ENCODE measurements at regions not wholly inside any gene's neighbourhood (a gene's known extent, or its start where the extent isn't known, plus 50 kb on each side); places are given as distances from the start of the nearest gene placed in this dataset.
"Not testable (repeated sequence)": the region's sequence is repeated elsewhere in the genome, so short reads cannot be mapped to it uniquely, and the experiment has no call there.

DNA sequence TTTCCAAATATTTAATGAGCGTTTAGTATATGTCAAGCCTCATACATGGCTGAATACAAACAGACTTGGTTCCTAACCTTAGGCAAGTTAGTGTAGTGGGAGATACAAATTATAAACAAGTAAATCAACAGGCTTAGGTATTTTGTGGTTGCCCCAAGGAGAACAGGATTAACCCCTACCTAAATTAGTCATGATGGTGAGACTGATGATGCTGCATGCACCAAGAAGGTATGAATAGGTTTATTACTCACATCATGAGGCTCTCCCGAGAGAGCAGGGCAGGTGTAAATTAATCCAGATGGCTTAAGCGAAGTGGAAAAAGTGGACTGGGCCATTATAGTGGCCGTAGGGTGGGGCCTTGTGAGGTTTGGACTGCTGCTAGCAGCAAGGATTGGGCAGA is 118.1 kb upstream of the GCFC2 start:
- no peaks in the 10 kb centered on the region for H3K4me1 Mint-ChIP-seq

DNA sequence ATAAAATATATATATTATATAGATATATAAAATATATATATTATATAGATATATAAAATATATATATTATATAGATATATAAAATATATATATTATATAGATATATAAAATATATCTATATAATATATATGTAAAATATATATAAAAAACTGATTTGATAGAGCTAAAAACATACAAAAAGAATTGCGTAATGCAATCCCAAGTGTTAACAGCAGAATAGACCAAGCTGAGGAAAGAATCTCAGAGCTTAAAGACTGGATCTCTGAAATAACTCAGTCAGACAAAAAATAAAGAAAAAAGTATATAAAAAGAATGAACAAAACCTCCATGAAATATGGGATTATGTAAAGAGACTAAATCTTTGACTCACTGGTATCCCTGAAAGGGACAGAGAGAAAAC is 112.8 kb upstream of the GCFC2 start:
- not testable (repeated sequence) for H3K4me1 Mint-ChIP-seq; H3K9me3 Mint-ChIP-seq; H3K36me3 Mint-ChIP-seq; H3K27ac Mint-ChIP-seq; DNase-seq (ENCODE audit: low spot score in 2 of 2); H3K27me3 Mint-ChIP-seq; H3K4me3 Mint-ChIP-seq; ATAC-seq (ENCODE audit: low read depth)

More for the DNA sequence above, 118.1 kb upstream of the GCFC2 start:
- H3K9me3 Mint-ChIP-seq: peaks cover 8% of the 10 kb centered on the region
- no peak overlapping the region for H3K27ac Mint-ChIP-seq
- H3K4me3 Mint-ChIP-seq: no peak overlapping the region
- ATAC-seq (ENCODE audit: low read depth) (no peak), DNase-seq (ENCODE audit: low spot score in 2 of 2) (no peak)
- H3K27me3 Mint-ChIP-seq: no peaks in the 10 kb centered on the region
- H3K36me3 Mint-ChIP-seq: no peaks in the 10 kb centered on the region

GRCh38 chr2:75822336-75822735 is 111.6 kb upstream of the GCFC2 start:
- H3K4me3 Mint-ChIP-seq: no peak overlapping the region
- no peak for ATAC-seq (ENCODE audit: low read depth)
- no peaks in the 10 kb centered on the region for H3K4me1 Mint-ChIP-seq
- peaks cover 2% of the 10 kb centered on the region for H3K27me3 Mint-ChIP-seq
- no peak overlapping the region for H3K27ac Mint-ChIP-seq
- H3K9me3 Mint-ChIP-seq: peaks cover 8% of the 10 kb centered on the region
- no peak for DNase-seq (ENCODE audit: low spot score in 2 of 2)
- no peaks in the 10 kb centered on the region for H3K36me3 Mint-ChIP-seq

DNA sequence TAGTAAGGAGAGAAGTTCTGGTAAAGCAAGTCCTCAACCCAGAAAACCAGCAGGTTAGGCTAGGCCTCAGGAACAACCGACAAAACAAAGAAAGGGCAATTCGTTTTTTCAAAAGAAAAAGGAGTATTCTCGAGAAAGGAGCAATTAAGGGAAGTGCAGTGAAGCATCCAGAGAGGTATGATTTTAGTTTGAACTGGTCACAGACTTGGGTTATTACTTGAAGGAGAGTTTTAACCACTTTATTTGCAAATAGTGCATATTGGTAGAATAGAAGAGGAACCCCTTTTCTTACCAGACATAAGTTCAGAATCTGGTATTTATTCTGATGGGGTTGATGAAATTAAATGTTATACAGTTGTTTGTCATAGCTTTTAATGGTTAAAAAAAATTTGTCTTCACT is 110.0 kb upstream of the GCFC2 start:
- ATAC-seq (ENCODE audit: low read depth) (no peak), DNase-seq (ENCODE audit: low spot score in 2 of 2) (no peak)
- no peaks in the 10 kb centered on the region for H3K36me3 Mint-ChIP-seq
- peaks cover 2% of the 10 kb centered on the region for H3K27me3 Mint-ChIP-seq
- H3K9me3 Mint-ChIP-seq: peaks cover 6% of the 10 kb centered on the region
- H3K4me3 Mint-ChIP-seq: no peak overlapping the region
- no peaks in the 10 kb centered on the region for H3K4me1 Mint-ChIP-seq
- no peak overlapping the region for H3K27ac Mint-ChIP-seq

GRCh38 chr2:75810611-75811330 is 100.1 kb upstream of the GCFC2 start:
- Mint-ChIP-seq H3K36me3 (no peaks in the 10 kb centered on the region), H3K27ac (no peak overlapping the region), H3K4me1 (no peaks in the 10 kb centered on the region), H3K9me3 (peaks cover 1% of the 10 kb centered on the region), H3K4me3 (no peak overlapping the region), H3K27me3 (peaks cover 4% of the 10 kb centered on the region)
- DNase-seq (ENCODE audit: low spot score in 2 of 2) (no peak), ATAC-seq (ENCODE audit: low read depth) (no peak)

- H3K27ac Mint-ChIP-seq: no peak overlapping the region
- no peaks in the 10 kb centered on the region for H3K4me1 Mint-ChIP-seq
- no peak for DNase-seq (ENCODE audit: low spot score in 2 of 2)
- peaks cover 1% of the 10 kb centered on the region for H3K9me3 Mint-ChIP-seq
- H3K36me3 Mint-ChIP-seq: no peaks in the 10 kb centered on the region
- no peak overlapping the region for H3K4me3 Mint-ChIP-seq
- no peak for ATAC-seq (ENCODE audit: low read depth)
- peaks cover 4% of the 10 kb centered on the region for H3K27me3 Mint-ChIP-seq
Measured at GRCh38 chr2:75808793-75809535, 98.2 kb upstream of the GCFC2 start.

GRCh38 chr2:75807992-75808391 is 97.3 kb upstream of the GCFC2 start:
- Mint-ChIP-seq H3K27ac (no peak overlapping the region), H3K9me3 (peaks cover 1% of the 10 kb centered on the region), H3K27me3 (peaks cover 5% of the 10 kb centered on the region), H3K4me3 (no peak overlapping the region), H3K4me1 (no peaks in the 10 kb centered on the region), H3K36me3 (no peaks in the 10 kb centered on the region)
- ATAC-seq (ENCODE audit: low read depth) (no peak), DNase-seq (ENCODE audit: low spot score in 2 of 2) (no peak)

GRCh38 chr2:75801234-75801982 is 90.7 kb upstream of the GCFC2 start:
- Mint-ChIP-seq H3K36me3 (no peaks in the 10 kb centered on the region), H3K27ac (no peak overlapping the region), H3K9me3 (no peaks in the 10 kb centered on the region), H3K4me1 (no peaks in the 10 kb centered on the region), H3K27me3 (peaks cover 4% of the 10 kb centered on the region), H3K4me3 (no peak overlapping the region)
- DNase-seq (ENCODE audit: low spot score in 2 of 2) (no peak), ATAC-seq (ENCODE audit: low read depth) (no peak)

DNA sequence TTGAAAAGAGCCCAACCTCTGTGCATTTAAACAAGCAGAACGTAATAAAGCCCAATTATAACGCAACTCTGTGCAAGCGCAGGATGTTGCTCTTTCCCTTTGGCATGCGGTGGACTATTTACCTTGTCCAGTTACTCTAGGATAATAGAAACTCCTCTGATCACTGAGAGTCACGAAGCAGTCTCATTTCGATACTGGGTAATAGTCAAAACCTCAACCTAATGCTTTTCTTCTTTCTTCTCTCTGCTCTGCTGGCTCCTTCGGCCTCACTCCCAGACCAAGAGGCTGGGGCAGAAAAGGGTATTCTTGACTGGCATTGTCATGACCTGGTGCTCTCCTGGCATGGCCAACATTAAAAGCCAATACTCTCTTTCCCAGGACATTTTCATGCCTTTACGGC is 89.7 kb upstream of the GCFC2 start:
- H3K4me1 Mint-ChIP-seq: no peaks in the 10 kb centered on the region
- no peak overlapping the region for H3K27ac Mint-ChIP-seq
- H3K36me3 Mint-ChIP-seq: no peaks in the 10 kb centered on the region
- no peaks in the 10 kb centered on the region for H3K9me3 Mint-ChIP-seq
- peaks cover 4% of the 10 kb centered on the region for H3K27me3 Mint-ChIP-seq
- no peak for ATAC-seq (ENCODE audit: low read depth)
- no peak overlapping the region for H3K4me3 Mint-ChIP-seq
- no peak for DNase-seq (ENCODE audit: low spot score in 2 of 2)

DNA sequence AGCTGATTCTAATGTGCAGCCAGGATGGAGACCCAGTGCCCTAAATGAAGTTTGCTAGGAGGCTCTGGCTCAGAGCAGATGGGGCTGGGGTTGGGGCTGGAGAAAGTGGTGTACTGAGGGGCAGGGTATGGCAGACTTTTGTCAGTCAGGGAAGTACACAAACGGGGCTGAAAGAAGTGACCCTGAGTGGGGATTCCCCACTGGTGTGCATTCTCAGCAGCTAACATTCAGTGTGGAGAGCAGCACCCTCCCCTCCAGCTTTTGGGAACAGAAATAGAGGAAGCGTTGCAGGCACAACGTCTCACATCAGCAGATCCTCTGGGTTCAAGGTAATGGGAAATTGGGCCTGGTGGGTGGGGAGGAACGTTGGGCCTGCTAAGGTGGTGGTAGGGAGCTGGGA is 89.1 kb upstream of the GCFC2 start:
- Mint-ChIP-seq H3K9me3 (no peaks in the 10 kb centered on the region), H3K4me3 (no peak overlapping the region), H3K27ac (no peak overlapping the region), H3K36me3 (no peaks in the 10 kb centered on the region), H3K27me3 (peaks cover 4% of the 10 kb centered on the region), H3K4me1 (no peaks in the 10 kb centered on the region)
- DNase-seq (ENCODE audit: low spot score in 2 of 2) (no peak), ATAC-seq (ENCODE audit: low read depth) (no peak)

- peaks cover 3% of the 10 kb centered on the region for H3K27me3 Mint-ChIP-seq
- DNase-seq (ENCODE audit: low spot score in 2 of 2): no peak
- ATAC-seq (ENCODE audit: low read depth): no peak
- no peaks in the 10 kb centered on the region for H3K9me3 Mint-ChIP-seq
- no peaks in the 10 kb centered on the region for H3K36me3 Mint-ChIP-seq
- no peak overlapping the region for H3K4me3 Mint-ChIP-seq
- H3K4me1 Mint-ChIP-seq: no peaks in the 10 kb centered on the region
- no peak overlapping the region for H3K27ac Mint-ChIP-seq
Measured at GRCh38 chr2:75798569-75798968, 87.9 kb upstream of the GCFC2 start.

- Mint-ChIP-seq H3K36me3 (no peaks in the 10 kb centered on the region), H3K27me3 (peaks cover 3% of the 10 kb centered on the region), H3K9me3 (no peaks in the 10 kb centered on the region), H3K27ac (no peak overlapping the region), H3K4me1 (no peaks in the 10 kb centered on the region), H3K4me3 (no peak overlapping the region)
- DNase-seq (ENCODE audit: low spot score in 2 of 2) (no peak), ATAC-seq (ENCODE audit: low read depth) (no peak)
Measured at GRCh38 chr2:75792996-75793395, 82.3 kb upstream of the GCFC2 start.

GRCh38 chr2:75792146-75792545 is 81.4 kb upstream of the GCFC2 start:
- Mint-ChIP-seq H3K27me3 (peaks cover 4% of the 10 kb centered on the region), H3K36me3 (no peaks in the 10 kb centered on the region), H3K4me3 (no peak overlapping the region), H3K27ac (no peak overlapping the region), H3K4me1 (peaks cover 2% of the 10 kb centered on the region), H3K9me3 (no peaks in the 10 kb centered on the region)
- DNase-seq (ENCODE audit: low spot score in 2 of 2) (no peak), ATAC-seq (ENCODE audit: low read depth) (no peak)

DNA sequence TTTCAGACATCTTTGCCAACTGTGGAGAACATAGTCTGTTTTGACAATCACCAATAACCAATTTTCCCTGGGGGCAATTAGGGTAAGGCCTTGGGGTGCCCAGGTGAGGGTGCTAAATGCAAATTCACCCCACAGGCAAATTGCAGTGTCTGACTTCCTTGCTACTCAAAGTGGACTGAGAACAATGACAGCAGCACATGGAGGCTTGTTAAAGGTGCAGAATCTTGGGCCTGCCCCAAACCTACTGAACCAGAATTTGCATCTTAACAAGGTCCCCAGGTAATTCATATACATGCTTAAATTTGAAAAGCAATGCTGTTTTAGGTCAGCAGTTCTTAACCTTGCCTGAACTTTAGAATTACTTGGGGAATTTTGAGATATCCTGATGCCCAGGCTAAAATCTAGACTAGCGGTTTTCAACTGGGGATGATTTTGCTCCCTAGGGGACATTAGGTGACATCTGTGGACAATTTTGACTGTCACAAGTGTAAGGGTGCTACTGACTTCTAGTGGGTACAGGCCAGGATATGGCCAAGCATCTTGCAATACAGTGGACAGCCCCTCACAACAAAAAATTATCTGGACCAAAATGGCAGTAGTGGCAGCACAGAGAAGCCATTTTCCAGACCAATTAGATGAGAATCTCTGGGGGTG is 80.2 kb upstream of the GCFC2 start:
- Mint-ChIP-seq H3K4me3 (no peak overlapping the region), H3K36me3 (no peaks in the 10 kb centered on the region), H3K27me3 (peaks cover 4% of the 10 kb centered on the region), H3K4me1 (peaks cover 2% of the 10 kb centered on the region), H3K27ac (no peak overlapping the region), H3K9me3 (no peaks in the 10 kb centered on the region)
- ATAC-seq (ENCODE audit: low read depth) (no peak), DNase-seq (ENCODE audit: low spot score in 2 of 2) (no peak)

Data from memory B cell (primary cell).